ENCODE measurements at regions not wholly inside any gene's neighbourhood (a gene's known extent, or its start where the extent isn't known, plus 50 kb on each side); places are given as distances from the start of the nearest gene placed in this dataset.

DNA sequence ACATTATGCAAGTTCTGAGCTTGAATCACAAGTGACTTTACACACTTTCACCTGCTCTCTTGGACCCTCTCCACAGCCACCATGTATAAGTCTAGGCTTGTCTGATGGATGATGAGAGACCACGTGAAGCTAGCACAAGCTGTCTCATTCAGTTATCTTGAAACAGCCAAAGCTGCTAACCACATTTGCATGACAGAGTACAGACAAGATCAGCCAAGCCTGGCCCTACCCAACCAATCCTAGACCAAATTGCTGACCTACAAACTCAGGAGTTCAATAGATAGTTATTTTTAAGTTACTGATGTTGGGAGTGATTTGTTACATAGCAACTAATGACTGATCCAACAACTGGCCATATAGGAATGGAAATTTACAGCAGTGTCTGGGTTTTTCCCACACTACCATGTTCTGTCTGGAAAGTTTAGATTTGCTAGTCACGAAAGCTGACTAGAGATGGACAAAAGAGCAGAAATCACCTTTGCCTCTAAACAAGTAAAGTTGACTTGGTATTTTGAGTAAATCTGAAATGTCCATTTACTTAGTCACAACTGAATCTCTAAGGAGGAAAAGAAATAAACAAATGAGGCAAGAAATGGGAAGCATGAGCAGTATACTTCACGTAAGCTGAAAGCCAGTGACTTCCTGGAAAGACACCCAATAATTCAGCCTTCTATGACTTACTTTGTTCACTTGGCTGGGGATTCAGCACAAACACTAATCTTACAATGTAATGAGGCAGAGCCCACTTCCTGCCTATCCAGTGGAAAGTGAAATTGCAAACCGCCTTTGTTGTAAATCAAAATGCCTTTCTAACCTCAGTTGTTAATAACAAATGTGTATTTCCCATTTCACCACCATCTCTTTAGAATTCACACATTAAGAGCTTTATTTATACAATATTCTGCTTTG lies 101.7 kb downstream of the FAM181B start:
- TF ChIP-seq SP4 (IDR thresholded peaks at IDR 0.05; ENCODE audit: low read length) (no peak), EZH2 (IDR thresholded peaks at IDR 0.05; ENCODE audit: low read depth, low read length, severe bottlenecking) (no peak), YY1 (IDR thresholded peaks at IDR 0.05; ENCODE audit: low read depth, low read length) (no peak), POLR2AphosphoS5 (IDR thresholded peaks at IDR 0.05; ENCODE audit: low read depth, low read length) (no peak), CHD1 (IDR thresholded peaks at IDR 0.05; ENCODE audit: low read depth, low read length) (no peak), SUZ12 (IDR thresholded peaks at IDR 0.05; ENCODE audit: low read length) (no peak), POLR2A (IDR thresholded peaks at IDR 0.05; ENCODE audit: control extremely low read depth in 1 of 2, low read depth in 2 of 2, low read length in 2 of 2) (no peak), RFX5 (IDR thresholded peaks at IDR 0.05; ENCODE audit: borderline replicate concordance, low read depth, low read length) (no peak), RXRA (IDR thresholded peaks at IDR 0.05; ENCODE audit: insufficient read depth, low read depth, low read length) (no peak)
- TF ChIP-seq, protein P1, sequence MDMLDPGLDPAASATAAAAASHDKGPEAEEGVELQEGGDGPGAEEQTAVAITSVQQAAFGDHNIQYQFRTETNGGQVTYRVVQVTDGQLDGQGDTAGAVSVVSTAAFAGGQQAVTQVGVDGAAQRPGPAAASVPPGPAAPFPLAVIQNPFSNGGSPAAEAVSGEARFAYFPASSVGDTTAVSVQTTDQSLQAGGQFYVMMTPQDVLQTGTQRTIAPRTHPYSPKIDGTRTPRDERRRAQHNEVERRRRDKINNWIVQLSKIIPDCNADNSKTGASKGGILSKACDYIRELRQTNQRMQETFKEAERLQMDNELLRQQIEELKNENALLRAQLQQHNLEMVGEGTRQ (IDR thresholded peaks at IDR 0.05; ENCODE audit: low read length) = no peak
- TF ChIP-seq, protein P2, sequence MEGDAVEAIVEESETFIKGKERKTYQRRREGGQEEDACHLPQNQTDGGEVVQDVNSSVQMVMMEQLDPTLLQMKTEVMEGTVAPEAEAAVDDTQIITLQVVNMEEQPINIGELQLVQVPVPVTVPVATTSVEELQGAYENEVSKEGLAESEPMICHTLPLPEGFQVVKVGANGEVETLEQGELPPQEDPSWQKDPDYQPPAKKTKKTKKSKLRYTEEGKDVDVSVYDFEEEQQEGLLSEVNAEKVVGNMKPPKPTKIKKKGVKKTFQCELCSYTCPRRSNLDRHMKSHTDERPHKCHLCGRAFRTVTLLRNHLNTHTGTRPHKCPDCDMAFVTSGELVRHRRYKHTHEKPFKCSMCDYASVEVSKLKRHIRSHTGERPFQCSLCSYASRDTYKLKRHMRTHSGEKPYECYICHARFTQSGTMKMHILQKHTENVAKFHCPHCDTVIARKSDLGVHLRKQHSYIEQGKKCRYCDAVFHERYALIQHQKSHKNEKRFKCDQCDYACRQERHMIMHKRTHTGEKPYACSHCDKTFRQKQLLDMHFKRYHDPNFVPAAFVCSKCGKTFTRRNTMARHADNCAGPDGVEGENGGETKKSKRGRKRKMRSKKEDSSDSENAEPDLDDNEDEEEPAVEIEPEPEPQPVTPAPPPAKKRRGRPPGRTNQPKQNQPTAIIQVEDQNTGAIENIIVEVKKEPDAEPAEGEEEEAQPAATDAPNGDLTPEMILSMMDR (IDR thresholded peaks at IDR 0.05; ENCODE audit: control extremely low read depth in 1 of 3, insufficient read depth in 1 of 3, low read depth in 1 of 3, low read length in 3 of 3) = no peak
- TF ChIP-seq, protein P3, sequence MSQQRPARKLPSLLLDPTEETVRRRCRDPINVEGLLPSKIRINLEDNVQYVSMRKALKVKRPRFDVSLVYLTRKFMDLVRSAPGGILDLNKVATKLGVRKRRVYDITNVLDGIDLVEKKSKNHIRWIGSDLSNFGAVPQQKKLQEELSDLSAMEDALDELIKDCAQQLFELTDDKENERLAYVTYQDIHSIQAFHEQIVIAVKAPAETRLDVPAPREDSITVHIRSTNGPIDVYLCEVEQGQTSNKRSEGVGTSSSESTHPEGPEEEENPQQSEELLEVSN (IDR thresholded peaks at IDR 0.05) = no peak

Measured in H1 (cell line).